ENCODE measurements at regions not wholly inside any gene's neighbourhood (a gene's known extent, or its start where the extent isn't known, plus 50 kb on each side); places are given as distances from the start of the nearest gene placed in this dataset.

GRCh38 chr6:78192057-78192456 lies 539.2 kb downstream of the MEI4 start:
- no peaks in the 10 kb centered on the region for H3K27me3 ChIP-seq
- 71% methylated on average over 1 of the region's 1 CpG for WGBS
- H3K27ac ChIP-seq, result no peak overlapping the region
- no peaks in the 10 kb centered on the region for H3K4me1 ChIP-seq
- no peaks in the 10 kb centered on the region for H3K9me3 ChIP-seq
- TF ChIP-seq POLR2AphosphoS5 (IDR thresholded peaks at IDR 0.05), result no peak
- TF ChIP-seq, protein P1, sequence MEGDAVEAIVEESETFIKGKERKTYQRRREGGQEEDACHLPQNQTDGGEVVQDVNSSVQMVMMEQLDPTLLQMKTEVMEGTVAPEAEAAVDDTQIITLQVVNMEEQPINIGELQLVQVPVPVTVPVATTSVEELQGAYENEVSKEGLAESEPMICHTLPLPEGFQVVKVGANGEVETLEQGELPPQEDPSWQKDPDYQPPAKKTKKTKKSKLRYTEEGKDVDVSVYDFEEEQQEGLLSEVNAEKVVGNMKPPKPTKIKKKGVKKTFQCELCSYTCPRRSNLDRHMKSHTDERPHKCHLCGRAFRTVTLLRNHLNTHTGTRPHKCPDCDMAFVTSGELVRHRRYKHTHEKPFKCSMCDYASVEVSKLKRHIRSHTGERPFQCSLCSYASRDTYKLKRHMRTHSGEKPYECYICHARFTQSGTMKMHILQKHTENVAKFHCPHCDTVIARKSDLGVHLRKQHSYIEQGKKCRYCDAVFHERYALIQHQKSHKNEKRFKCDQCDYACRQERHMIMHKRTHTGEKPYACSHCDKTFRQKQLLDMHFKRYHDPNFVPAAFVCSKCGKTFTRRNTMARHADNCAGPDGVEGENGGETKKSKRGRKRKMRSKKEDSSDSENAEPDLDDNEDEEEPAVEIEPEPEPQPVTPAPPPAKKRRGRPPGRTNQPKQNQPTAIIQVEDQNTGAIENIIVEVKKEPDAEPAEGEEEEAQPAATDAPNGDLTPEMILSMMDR (IDR thresholded peaks at IDR 0.05), result no peak
- TF ChIP-seq POLR2A (IDR thresholded peaks at IDR 0.05), result no peak
- TF ChIP-seq EP300 (IDR thresholded peaks at IDR 0.05), result no peak
- no peaks in the 10 kb centered on the region for H3K36me3 ChIP-seq
- no peak overlapping the region for H3K4me3 ChIP-seq
- DNase-seq (ENCODE audit: low spot score in 2 of 2), result no peak

DNA sequence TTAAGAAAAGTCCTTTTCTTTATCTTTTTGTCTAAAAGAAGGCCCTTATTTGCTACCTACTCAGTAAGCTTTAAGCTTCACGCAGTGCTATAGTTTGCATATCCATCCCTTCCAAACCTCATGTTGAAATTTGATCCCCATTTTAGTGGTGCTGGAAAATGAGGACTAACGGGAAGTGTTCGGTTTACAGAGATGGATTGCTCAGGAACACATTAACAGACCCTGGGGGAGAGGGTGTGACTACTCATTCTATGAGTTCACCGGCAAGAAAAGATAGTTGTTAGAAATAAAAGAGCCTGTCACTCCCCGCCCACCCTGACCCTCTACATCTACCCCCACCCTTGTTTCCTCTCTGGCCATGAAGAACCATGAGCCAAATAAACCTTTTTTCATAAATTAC lies 546.2 kb downstream of the MEI4 start:
- WGBS, result 32% methylated on average over 5 of the region's 5 CpGs
- no peaks in the 10 kb centered on the region for H3K36me3 ChIP-seq

DNA sequence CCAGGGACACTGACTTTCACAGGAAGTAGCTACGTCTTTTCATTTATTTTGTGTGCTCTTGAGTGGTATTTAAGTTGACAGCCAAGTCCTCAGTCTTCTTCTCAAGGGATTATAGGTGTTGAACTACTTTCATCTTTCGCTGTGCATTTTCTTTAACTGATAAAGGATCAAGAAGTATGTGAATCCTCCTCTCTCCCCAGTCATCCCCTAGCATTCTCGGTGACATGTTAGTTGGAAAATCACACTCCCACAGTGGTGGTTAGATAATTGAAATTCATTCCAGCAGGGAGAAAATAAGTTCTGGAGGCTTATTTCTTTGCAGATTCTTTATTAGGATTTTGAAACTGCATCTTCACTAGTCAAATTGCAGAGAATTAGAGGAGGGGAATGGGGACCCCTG lies 569.4 kb downstream of the MEI4 start:
- H3K4me3 ChIP-seq, result no peak overlapping the region
- H3K9me3 ChIP-seq, result no peaks in the 10 kb centered on the region
- WGBS, result 77% methylated on average over 3 of the region's 3 CpGs
- DNase-seq (ENCODE audit: low spot score in 2 of 2), result no peak
- H3K36me3 ChIP-seq, result no peaks in the 10 kb centered on the region
- no peak overlapping the region for H3K27ac ChIP-seq
- no peaks in the 10 kb centered on the region for H3K4me1 ChIP-seq
- no peak for TF ChIP-seq EP300 (IDR thresholded peaks at IDR 0.05)
- H3K27me3 ChIP-seq, result no peaks in the 10 kb centered on the region

More for the DNA sequence above, 546.2 kb downstream of the MEI4 start:
- no peak for DNase-seq (ENCODE audit: low spot score in 2 of 2)
- Histone ChIP-seq H3K9me3 (no peaks in the 10 kb centered on the region), H3K4me3 (no peak overlapping the region), H3K27me3 (no peaks in the 10 kb centered on the region), H3K4me1 (no peaks in the 10 kb centered on the region), H3K27ac (no peak overlapping the region)
- TF ChIP-seq, protein P1 (IDR thresholded peaks at IDR 0.05), result no peak
- no peak for TF ChIP-seq POLR2A (IDR thresholded peaks at IDR 0.05)
- no peak for TF ChIP-seq EP300 (IDR thresholded peaks at IDR 0.05)

GRCh38 chr6:78231002-78231401 lies 578.2 kb downstream of the MEI4 start:
- H3K27me3 ChIP-seq, result no peaks in the 10 kb centered on the region
- no peaks in the 10 kb centered on the region for H3K9me3 ChIP-seq
- DNase-seq (ENCODE audit: low spot score in 2 of 2), result no peak
- no peak overlapping the region for H3K27ac ChIP-seq
- H3K36me3 ChIP-seq, result no peaks in the 10 kb centered on the region
- TF ChIP-seq, protein P1 (IDR thresholded peaks at IDR 0.05), result no peak
- TF ChIP-seq POLR2A (IDR thresholded peaks at IDR 0.05) (no peak), POLR2AphosphoS5 (IDR thresholded peaks at IDR 0.05) (no peak), EP300 (IDR thresholded peaks at IDR 0.05) (no peak)
- no peak overlapping the region for H3K4me3 ChIP-seq
- H3K4me1 ChIP-seq, result peaks cover 6% of the 10 kb centered on the region
- WGBS, result 100% methylated on average over 2 of the region's 3 CpGs

DNA sequence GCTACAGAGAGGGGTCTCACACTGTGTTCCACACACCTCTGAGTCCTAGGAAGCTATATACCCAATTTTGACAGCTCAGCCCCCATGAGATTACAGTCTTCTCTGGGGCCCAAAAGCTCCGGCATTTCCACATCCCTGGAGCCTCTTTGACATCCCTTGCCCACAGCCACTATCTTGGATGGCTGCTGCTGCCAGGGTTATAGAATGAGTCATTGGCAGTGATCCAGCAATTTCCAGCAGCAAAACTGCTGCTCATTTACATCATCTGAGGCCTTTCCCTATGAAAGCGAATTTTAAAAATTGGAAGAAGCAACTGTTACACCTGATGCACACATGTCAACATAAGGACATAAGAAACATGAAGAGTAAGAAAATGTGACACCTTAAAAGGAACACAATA lies 590.7 kb downstream of the MEI4 start:
- WGBS, result 84% methylated on average over 2 of the region's 2 CpGs
- no peaks in the 10 kb centered on the region for H3K9me3 ChIP-seq

More for the DNA sequence above, 590.7 kb downstream of the MEI4 start:
- no peaks in the 10 kb centered on the region for H3K4me1 ChIP-seq
- no peak overlapping the region for H3K4me3 ChIP-seq
- no peak for DNase-seq (ENCODE audit: low spot score in 2 of 2)
- TF ChIP-seq POLR2A (IDR thresholded peaks at IDR 0.05) (no peak), POLR2AphosphoS5 (IDR thresholded peaks at IDR 0.05) (no peak), EP300 (IDR thresholded peaks at IDR 0.05) (no peak)
- TF ChIP-seq, protein P1 (IDR thresholded peaks at IDR 0.05), result no peak
- H3K27ac ChIP-seq, result no peak overlapping the region
- no peaks in the 10 kb centered on the region for H3K36me3 ChIP-seq
- H3K27me3 ChIP-seq, result no peaks in the 10 kb centered on the region

All from suprapubic skin (tissue), 4 donors.